ENCODE measurements at regions not wholly inside any gene's neighbourhood (a gene's known extent, or its start where the extent isn't known, plus 50 kb on each side); places are given as distances from the start of the nearest gene placed in this dataset.

DNA sequence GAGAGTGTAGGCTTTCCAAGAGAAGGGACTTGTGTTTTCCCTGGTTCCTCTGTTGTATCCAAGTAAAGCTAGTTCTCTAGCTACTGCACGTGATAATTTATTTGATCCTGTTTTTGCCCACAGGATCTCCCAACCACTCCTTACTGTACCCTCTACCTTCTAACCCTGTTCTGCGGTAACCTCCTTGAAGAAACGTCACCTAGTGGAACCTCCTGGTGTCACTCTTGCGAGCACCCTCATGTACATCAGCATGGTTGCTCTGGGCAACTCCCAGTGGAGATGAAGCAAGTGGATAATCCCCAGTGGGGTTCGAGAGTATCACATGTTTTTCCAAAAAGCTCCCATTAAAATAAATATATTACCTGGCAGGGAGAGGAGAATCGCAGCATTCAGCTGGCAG is 108.9 kb upstream of the CLMP start:
- Mint-ChIP-seq H3K27ac (peak overlapping the region; percentile 1), H3K4me1 (ENCODE audit: low read depth) (peaks cover 49% of the 10 kb centered on the region), H3K36me3 (ENCODE audit: low read depth) (no peaks in the 10 kb centered on the region)

GRCh38 chr11:123302751-123303195 is 107.7 kb upstream of the CLMP start:
- peak overlapping the region; percentile 90 for H3K27ac Mint-ChIP-seq
- peaks cover 49% of the 10 kb centered on the region for H3K4me1 Mint-ChIP-seq (ENCODE audit: low read depth)
- no peaks in the 10 kb centered on the region for H3K9me3 Mint-ChIP-seq
- H3K4me3 Mint-ChIP-seq: peak overlapping the region; percentile 70
- H3K27me3 Mint-ChIP-seq: peaks cover 6% of the 10 kb centered on the region
- no peaks in the 10 kb centered on the region for H3K36me3 Mint-ChIP-seq (ENCODE audit: low read depth)
- DNase-seq: peak; percentile 51

More for the DNA sequence above, 108.9 kb upstream of the CLMP start:
- H3K4me3 Mint-ChIP-seq: peak overlapping the region; percentile 70
- no peaks in the 10 kb centered on the region for H3K9me3 Mint-ChIP-seq
- peaks cover 6% of the 10 kb centered on the region for H3K27me3 Mint-ChIP-seq
- no peak for DNase-seq

DNA sequence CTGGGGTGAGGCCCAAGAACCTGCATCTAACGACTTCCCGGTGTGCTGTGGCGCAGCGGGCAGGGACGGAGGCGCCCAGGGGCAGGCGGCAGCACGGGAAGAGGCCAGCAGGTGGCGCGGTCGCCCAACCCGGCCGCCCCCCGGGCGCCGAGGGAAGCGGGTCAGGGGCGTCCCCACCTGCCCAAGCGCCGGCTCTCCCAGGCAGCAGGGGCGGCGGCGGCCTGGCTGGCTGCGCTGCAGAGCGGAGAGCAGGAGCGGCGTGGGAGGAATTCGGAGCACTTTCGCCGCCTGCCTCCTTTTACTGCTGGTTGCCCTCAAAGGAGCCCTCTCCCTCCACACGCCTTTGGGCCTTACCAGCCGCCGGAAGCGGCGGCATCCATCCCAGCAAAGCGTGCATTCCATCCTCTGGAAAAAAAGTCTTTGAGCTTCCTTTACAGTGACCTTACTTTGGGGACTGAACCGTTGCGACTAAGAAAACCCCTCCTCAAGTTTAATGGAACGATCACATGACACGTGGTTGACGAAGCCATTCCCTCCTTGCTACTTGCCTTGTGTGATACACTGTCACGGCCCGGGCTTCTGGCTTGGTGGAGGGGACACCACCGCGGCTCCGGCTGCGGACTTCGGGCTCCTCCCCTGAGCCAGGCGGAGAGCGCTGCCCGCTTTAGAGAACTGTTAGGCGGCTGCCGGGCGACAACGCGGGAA is 106.8 kb upstream of the CLMP start:
- peak; percentile 86 for DNase-seq
- H3K27me3 Mint-ChIP-seq: peaks cover 6% of the 10 kb centered on the region
- peak overlapping the region; percentile 50 for H3K4me3 Mint-ChIP-seq
- H3K36me3 Mint-ChIP-seq (ENCODE audit: low read depth): no peaks in the 10 kb centered on the region
- no peaks in the 10 kb centered on the region for H3K9me3 Mint-ChIP-seq
- peak overlapping the region; percentile 90 for H3K27ac Mint-ChIP-seq
- H3K4me1 Mint-ChIP-seq (ENCODE audit: low read depth): peaks cover 49% of the 10 kb centered on the region

- peaks cover 49% of the 10 kb centered on the region for H3K4me1 Mint-ChIP-seq (ENCODE audit: low read depth)
- H3K9me3 Mint-ChIP-seq: no peaks in the 10 kb centered on the region
- no peaks in the 10 kb centered on the region for H3K36me3 Mint-ChIP-seq (ENCODE audit: low read depth)
- peak overlapping the region; percentile 29 for H3K27ac Mint-ChIP-seq
- H3K27me3 Mint-ChIP-seq: peaks cover 6% of the 10 kb centered on the region
- H3K4me3 Mint-ChIP-seq: peak overlapping the region; percentile 50
- no peak for DNase-seq
Measured at GRCh38 chr11:123301013-123301591, 106.1 kb upstream of the CLMP start.

DNA sequence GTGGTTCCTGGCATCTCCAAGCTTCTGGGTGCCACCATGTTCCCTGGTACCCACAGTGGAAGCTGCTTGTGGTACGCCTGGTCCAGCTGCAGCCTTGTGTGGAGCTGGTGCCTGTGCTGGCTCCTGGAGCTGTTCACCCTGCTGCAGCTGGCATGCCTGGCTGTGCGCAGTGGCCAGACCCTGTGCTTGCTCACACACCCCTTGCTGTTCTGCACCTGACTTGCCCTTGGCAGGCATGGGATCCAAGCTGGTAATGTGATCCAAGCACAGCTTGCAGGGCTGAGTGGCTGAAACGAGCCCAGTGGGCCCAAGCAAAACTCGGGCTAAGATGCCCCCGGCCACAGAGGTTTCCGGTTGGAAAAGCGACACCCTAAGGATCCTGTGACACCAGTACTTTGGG is 104.7 kb upstream of the CLMP start:
- peaks cover 6% of the 10 kb centered on the region for H3K27me3 Mint-ChIP-seq
- H3K27ac Mint-ChIP-seq: no peak overlapping the region
- peaks cover 42% of the 10 kb centered on the region for H3K4me1 Mint-ChIP-seq (ENCODE audit: low read depth)

DNA sequence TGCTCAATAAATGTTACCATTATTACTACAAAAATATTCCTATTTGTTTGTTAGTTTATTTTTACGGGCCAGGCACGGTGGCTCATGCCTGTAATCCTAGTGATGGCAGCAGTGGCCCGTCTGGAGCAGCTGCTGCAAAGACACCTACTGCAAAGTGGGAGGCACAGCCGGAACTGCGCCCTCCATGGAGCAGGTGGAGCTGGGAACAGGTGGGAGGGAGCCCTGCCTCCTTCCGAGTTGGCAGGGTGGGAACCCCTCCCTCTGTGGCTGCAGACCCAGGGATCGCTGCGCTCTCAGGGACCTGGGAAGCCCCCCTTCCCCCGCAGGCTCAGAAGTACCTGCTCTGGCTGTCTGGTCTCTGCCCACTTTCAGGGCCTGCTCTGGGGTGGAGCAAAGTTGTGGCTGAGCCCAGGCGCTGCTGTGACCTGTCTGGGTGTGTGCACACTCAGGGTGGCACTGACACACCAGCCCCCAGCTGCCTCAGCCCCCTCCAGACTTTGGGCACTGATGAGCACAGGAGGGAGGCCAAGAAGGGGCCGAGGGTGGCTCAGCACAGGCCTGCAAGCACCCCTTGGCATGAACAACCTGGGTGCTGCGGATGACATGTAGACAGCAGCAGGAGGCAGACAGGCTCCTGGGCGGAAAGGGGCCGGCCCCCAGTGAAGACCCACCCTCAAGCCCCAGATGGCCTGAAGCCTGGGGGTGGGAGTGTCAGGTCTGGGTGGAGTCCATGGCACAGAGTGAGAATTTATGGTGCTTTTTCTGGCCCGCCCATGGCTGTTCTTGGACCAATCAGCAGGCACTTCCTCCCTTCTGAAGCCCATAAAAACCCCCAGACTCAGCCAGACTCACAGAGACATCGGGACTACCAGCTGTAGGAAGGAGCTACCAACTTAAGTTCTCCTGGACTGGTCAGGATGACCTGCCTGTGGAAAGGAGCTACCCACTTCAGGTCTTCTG is 103.7 kb upstream of the CLMP start:
- H3K27me3 Mint-ChIP-seq: peaks cover 6% of the 10 kb centered on the region
- no peaks in the 10 kb centered on the region for H3K36me3 Mint-ChIP-seq (ENCODE audit: low read depth)
- no peak overlapping the region for H3K4me3 Mint-ChIP-seq
- DNase-seq: no peak
- peaks cover 33% of the 10 kb centered on the region for H3K4me1 Mint-ChIP-seq (ENCODE audit: low read depth)
- H3K9me3 Mint-ChIP-seq: no peaks in the 10 kb centered on the region
- no peak overlapping the region for H3K27ac Mint-ChIP-seq

More for the DNA sequence above, 104.7 kb upstream of the CLMP start:
- Mint-ChIP-seq H3K36me3 (ENCODE audit: low read depth) (no peaks in the 10 kb centered on the region), H3K4me3 (no peak overlapping the region), H3K9me3 (no peaks in the 10 kb centered on the region)
- DNase-seq: no peak

DNA sequence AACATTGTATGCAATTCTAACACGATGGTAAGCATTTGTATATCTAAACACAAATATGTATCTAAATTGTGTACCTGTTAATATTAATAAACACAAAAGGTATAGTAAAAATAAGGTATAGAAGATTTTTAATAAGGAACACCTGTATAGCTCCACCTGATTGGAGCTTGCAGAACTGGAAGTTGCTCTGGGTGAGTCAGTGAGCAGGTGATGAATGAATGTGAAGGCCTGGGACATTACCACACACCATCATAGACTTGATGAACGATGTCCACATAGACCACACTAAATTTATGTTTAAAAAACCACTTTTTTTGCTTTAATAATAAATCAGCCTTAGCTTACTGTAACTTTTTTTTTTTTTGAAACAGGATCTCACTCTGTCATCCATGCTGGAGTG is 97.6 kb upstream of the CLMP start:
- Mint-ChIP-seq H3K4me1 (ENCODE audit: low read depth) (no peaks in the 10 kb centered on the region), H3K36me3 (ENCODE audit: low read depth) (no peaks in the 10 kb centered on the region), H3K4me3 (no peak overlapping the region), H3K27ac (no peak overlapping the region), H3K27me3 (peaks cover 2% of the 10 kb centered on the region), H3K9me3 (no peaks in the 10 kb centered on the region)
- no peak for DNase-seq

GRCh38 chr11:123291201-123291869 is 96.3 kb upstream of the CLMP start:
- Mint-ChIP-seq H3K27me3 (peaks cover 7% of the 10 kb centered on the region), H3K4me3 (no peak overlapping the region), H3K27ac (no peak overlapping the region), H3K36me3 (ENCODE audit: low read depth) (no peaks in the 10 kb centered on the region), H3K4me1 (ENCODE audit: low read depth) (no peaks in the 10 kb centered on the region), H3K9me3 (no peaks in the 10 kb centered on the region)
- DNase-seq: no peak

DNA sequence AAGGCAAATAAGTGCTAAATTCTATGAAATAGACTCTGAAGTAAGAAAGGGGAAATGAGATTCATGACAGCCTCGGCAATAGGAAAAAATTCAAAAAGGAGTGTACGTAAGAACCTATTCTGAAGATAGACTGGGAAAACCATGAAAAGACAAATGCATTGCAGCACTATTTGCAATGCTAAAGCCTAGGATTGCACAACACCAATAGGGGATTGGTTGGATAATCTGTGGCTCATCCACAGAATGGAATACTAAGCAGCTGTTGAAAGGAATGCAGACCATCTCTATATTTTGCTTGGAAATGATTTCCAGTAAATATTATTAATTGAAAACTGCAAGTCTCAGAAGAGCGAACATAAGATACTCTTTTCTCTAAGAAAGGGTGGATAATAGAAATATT is 91.7 kb upstream of the CLMP start:
- no peak for DNase-seq
- no peaks in the 10 kb centered on the region for H3K4me1 Mint-ChIP-seq (ENCODE audit: low read depth)
- H3K27ac Mint-ChIP-seq: no peak overlapping the region
- H3K9me3 Mint-ChIP-seq: no peaks in the 10 kb centered on the region
- H3K36me3 Mint-ChIP-seq (ENCODE audit: low read depth): no peaks in the 10 kb centered on the region
- H3K4me3 Mint-ChIP-seq: no peak overlapping the region
- peaks cover 29% of the 10 kb centered on the region for H3K27me3 Mint-ChIP-seq

DNA sequence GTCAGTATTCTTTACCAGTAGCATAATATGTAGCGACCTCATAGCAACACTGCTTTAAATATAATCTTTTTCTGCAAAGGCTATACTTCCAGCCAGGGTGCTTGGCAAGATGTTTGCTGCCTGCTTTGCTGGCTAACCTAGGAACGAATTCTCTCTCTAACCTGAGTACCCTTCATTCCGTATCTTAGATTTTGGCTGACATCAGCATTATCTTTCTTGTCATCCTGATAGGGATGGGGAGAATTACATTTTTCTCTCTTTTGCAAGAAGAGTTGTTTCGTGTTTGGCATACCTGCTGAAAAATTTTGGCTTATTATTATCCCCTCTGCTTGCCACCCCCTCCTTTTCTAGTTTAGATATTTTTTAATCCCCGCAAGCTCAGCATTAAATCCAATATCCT is 91.2 kb upstream of the CLMP start:
- H3K4me1 Mint-ChIP-seq (ENCODE audit: low read depth): no peaks in the 10 kb centered on the region
- DNase-seq: no peak

DNA sequence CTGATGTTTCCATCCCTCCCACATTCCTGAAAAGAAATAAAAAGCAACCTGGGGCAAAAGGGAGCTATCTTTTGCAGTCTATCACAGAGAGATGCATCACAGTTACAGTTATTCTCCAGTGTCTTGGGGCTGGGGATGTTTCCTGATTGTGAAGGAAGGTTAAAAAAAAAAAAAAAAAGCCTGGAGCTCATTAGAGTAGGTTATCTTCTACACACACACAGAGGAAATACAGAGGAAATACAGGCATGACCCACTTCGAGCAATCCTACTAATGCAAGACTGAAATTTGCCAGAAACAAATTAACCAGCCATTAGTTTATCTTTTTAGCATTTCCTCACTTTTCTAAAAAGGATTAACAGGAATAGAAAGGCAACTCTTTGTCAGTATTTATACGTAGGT is 89.4 kb upstream of the CLMP start:
- no peaks in the 10 kb centered on the region for H3K4me1 Mint-ChIP-seq (ENCODE audit: low read depth)
- H3K27ac Mint-ChIP-seq: no peak overlapping the region
- no peak overlapping the region for H3K4me3 Mint-ChIP-seq
- H3K36me3 Mint-ChIP-seq (ENCODE audit: low read depth): no peaks in the 10 kb centered on the region
- no peak for DNase-seq
- peaks cover 49% of the 10 kb centered on the region for H3K27me3 Mint-ChIP-seq
- H3K9me3 Mint-ChIP-seq: no peaks in the 10 kb centered on the region

More for the DNA sequence above, 91.2 kb upstream of the CLMP start:
- H3K36me3 Mint-ChIP-seq (ENCODE audit: low read depth): no peaks in the 10 kb centered on the region
- H3K4me3 Mint-ChIP-seq: no peak overlapping the region
- H3K27ac Mint-ChIP-seq: no peak overlapping the region
- H3K27me3 Mint-ChIP-seq: peaks cover 33% of the 10 kb centered on the region
- H3K9me3 Mint-ChIP-seq: no peaks in the 10 kb centered on the region

- Mint-ChIP-seq H3K4me1 (ENCODE audit: low read depth) (no peaks in the 10 kb centered on the region), H3K4me3 (no peak overlapping the region)
Measured at GRCh38 chr11:123282597-123282996, 87.5 kb upstream of the CLMP start.

DNA sequence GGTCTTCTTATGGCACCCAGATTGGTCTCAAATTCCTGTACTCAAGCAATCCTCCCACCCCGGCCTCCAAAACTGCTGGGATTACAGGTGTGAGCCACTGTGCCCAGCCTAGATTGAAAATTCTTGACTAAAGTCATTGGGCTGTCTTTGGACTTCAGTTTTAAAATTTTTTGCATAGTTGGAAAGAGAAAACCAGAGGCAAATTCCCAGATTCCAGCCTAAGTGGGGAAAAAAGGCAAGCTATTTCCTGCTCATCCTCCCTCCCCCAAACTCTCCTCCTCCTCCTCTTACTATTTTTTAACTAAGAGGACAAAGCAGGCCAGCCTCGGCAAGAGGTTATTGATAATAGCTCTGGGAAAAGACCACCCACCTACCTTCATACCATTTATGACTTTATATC is 78.6 kb upstream of the CLMP start:
- no peak overlapping the region for H3K4me3 Mint-ChIP-seq

More at GRCh38 chr11:123282597-123282996, 87.5 kb upstream of the CLMP start:
- Mint-ChIP-seq H3K27me3 (peaks cover 54% of the 10 kb centered on the region), H3K9me3 (no peaks in the 10 kb centered on the region), H3K36me3 (ENCODE audit: low read depth) (no peaks in the 10 kb centered on the region), H3K27ac (no peak overlapping the region)
- no peak for DNase-seq

GRCh38 chr11:123272565-123272964 is 77.5 kb upstream of the CLMP start:
- DNase-seq: no peak
- Mint-ChIP-seq H3K4me3 (no peak overlapping the region), H3K27ac (no peak overlapping the region), H3K36me3 (ENCODE audit: low read depth) (no peaks in the 10 kb centered on the region), H3K9me3 (no peaks in the 10 kb centered on the region), H3K27me3 (peaks cover 3% of the 10 kb centered on the region), H3K4me1 (ENCODE audit: low read depth) (peaks cover 3% of the 10 kb centered on the region)

More for the DNA sequence above, 78.6 kb upstream of the CLMP start:
- Mint-ChIP-seq H3K9me3 (no peaks in the 10 kb centered on the region), H3K27me3 (peaks cover 10% of the 10 kb centered on the region), H3K4me1 (ENCODE audit: low read depth) (no peaks in the 10 kb centered on the region), H3K36me3 (ENCODE audit: low read depth) (no peaks in the 10 kb centered on the region), H3K27ac (no peak overlapping the region)
- DNase-seq: no peak

Measured in activated T-cell treated with anti-CD3 and anti-CD28 coated beads, Interleukin-2, amount 50 U/mL, for 24 hours (primary cell).